ENCODE measurements at regions not wholly inside any gene's neighbourhood (a gene's known extent, or its start where the extent isn't known, plus 50 kb on each side); places are given as distances from the start of the nearest gene placed in this dataset.

DNA sequence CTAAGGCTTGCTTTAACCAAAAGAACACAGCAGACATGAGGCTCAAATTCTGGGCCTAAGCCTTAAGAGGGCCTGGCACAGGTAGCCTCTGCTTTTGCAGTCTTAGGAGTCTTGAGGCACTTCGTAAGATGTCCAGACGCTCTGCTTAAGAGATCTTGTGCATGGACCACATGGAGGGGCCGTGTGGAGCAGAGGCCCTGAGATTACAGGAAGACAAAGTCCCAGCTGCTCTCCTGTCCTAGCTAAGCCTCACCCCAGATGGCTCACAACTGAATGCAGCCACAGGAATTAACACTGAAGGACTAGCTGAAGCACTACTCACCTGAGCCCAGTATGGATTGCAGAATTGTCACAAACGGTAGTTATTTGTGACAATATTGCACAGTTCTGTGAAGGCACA lies 446.0 kb downstream of the PDZRN4 start:
- POLR2A ChIA-PET (ENCODE audit: unreplicated experiment) = no interaction called here
- Histone ChIP-seq H2BK5ac (ENCODE audit: low read depth, low read length, poor library complexity, severe bottlenecking) (no peak overlapping the region), H3K27ac (ENCODE audit: insufficient read depth, low read length) (no peak overlapping the region), H4K8ac (ENCODE audit: low read depth in 2 of 2, low read length in 2 of 2) (no peak overlapping the region), H3K9me1 (ENCODE audit: insufficient read depth, low read length) (no peaks in the 10 kb centered on the region), H3K23ac (ENCODE audit: low read depth, low read length) (no peak overlapping the region), H2AK5ac (ENCODE audit: low read depth, low read length) (no peak overlapping the region), H4K91ac (ENCODE audit: insufficient read depth, low read depth, low read length) (no peak overlapping the region), H3K36me3 (ENCODE audit: control insufficient read depth, insufficient read depth, low read length) (no peaks in the 10 kb centered on the region), H2BK15ac (ENCODE audit: low read depth, low read length) (no peak overlapping the region), H3K18ac (ENCODE audit: low read depth, low read length) (no peak overlapping the region), H3K27me3 (ENCODE audit: control insufficient read depth, insufficient read depth, low read length) (no peaks in the 10 kb centered on the region), H2BK20ac (ENCODE audit: low read depth, low read length) (no peak overlapping the region), H3K14ac (replicated peaks; ENCODE audit: low read depth, low read length) (no peak overlapping the region), H2BK120ac (ENCODE audit: low read depth, low read length) (no peak overlapping the region), H3K9ac (ENCODE audit: low read depth, low read length) (no peak overlapping the region), H3K4me1 (ENCODE audit: control insufficient read depth, insufficient read depth, low read length) (no peaks in the 10 kb centered on the region), H3K9me3 (ENCODE audit: control insufficient read depth, insufficient read depth, low read length) (no peaks in the 10 kb centered on the region), H3K79me1 (ENCODE audit: low read depth in 1 of 2, low read length in 2 of 2) (no peaks in the 10 kb centered on the region), H3K4me2 (ENCODE audit: low read depth, low read length) (no peak overlapping the region), H4K20me1 (ENCODE audit: insufficient read depth, low read length) (no peaks in the 10 kb centered on the region), H3K56ac (ENCODE audit: extremely low read depth, insufficient read depth, low read length) (no peak overlapping the region), H3K4ac (ENCODE audit: low read depth, low read length) (no peak overlapping the region), H4K5ac (ENCODE audit: low read depth, low read length) (no peak overlapping the region), H2AK9ac (replicated peaks; ENCODE audit: low read depth, low read length, poor library complexity) (no peak overlapping the region), H2AFZ (replicated peaks; ENCODE audit: low read length, poor library complexity) (no peak overlapping the region), H3K4me3 (ENCODE audit: insufficient read depth, low read depth, low read length) (no peak overlapping the region)
- WGBS, 2 experiments (ENCODE audit: extremely low coverage in 2 of 2, insufficient read length in 1 of 2) = no CpG with 5 or more reads among the region's 4 CpGs
- ATAC-seq (ENCODE audit: low read depth) = no peak
- in situ Hi-C loops (cut with MboI; ENCODE audit: low sequenced_read_pairs) (no loop called here), dilution Hi-C loops (cut with HindIII; ENCODE audit: low sequenced_read_pairs, unreplicated experiment) (no loop called here), intact Hi-C loops (cut with micrococcal nuclease) (no loop called here)
- no peak for DNase-seq
- TF ChIP-seq CHD1 (IDR thresholded peaks at IDR 0.05; ENCODE audit: low read depth, low read length) = no peak
- TF ChIP-seq, protein P1, sequence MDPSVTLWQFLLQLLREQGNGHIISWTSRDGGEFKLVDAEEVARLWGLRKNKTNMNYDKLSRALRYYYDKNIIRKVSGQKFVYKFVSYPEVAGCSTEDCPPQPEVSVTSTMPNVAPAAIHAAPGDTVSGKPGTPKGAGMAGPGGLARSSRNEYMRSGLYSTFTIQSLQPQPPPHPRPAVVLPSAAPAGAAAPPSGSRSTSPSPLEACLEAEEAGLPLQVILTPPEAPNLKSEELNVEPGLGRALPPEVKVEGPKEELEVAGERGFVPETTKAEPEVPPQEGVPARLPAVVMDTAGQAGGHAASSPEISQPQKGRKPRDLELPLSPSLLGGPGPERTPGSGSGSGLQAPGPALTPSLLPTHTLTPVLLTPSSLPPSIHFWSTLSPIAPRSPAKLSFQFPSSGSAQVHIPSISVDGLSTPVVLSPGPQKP (IDR thresholded peaks at IDR 0.05; ENCODE audit: borderline replicate concordance, low read depth, low read length) = no peak
- TF ChIP-seq CEBPB (IDR thresholded peaks at IDR 0.05; ENCODE audit: low read depth, low read length) = no peak
- TF ChIP-seq SMC3 (IDR thresholded peaks at IDR 0.05; ENCODE audit: low read depth, low read length) = no peak
- TF ChIP-seq, protein P2, sequence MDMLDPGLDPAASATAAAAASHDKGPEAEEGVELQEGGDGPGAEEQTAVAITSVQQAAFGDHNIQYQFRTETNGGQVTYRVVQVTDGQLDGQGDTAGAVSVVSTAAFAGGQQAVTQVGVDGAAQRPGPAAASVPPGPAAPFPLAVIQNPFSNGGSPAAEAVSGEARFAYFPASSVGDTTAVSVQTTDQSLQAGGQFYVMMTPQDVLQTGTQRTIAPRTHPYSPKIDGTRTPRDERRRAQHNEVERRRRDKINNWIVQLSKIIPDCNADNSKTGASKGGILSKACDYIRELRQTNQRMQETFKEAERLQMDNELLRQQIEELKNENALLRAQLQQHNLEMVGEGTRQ (IDR thresholded peaks at IDR 0.05; ENCODE audit: low read depth, low read length) = no peak
- no peak for TF ChIP-seq MAZ (IDR thresholded peaks at IDR 0.05; ENCODE audit: borderline replicate concordance, low read depth, low read length)
- TF ChIP-seq POLR2A (IDR thresholded peaks at IDR 0.05; ENCODE audit: low read depth, low read length) = no peak
- no peak for TF ChIP-seq FOS (IDR thresholded peaks at IDR 0.05; ENCODE audit: low read depth, low read length)
- TF ChIP-seq RCOR1 (IDR thresholded peaks at IDR 0.05; ENCODE audit: insufficient replicate concordance, low read length) = no peak
- TF ChIP-seq BHLHE40 (IDR thresholded peaks at IDR 0.05; ENCODE audit: low read depth, low read length) = no peak
- TF ChIP-seq NFE2L2 (IDR thresholded peaks at IDR 0.05; ENCODE audit: low read depth, low read length) = no peak
- TF ChIP-seq RFX5 (IDR thresholded peaks at IDR 0.05; ENCODE audit: low read depth, low read length) = no peak
- TF ChIP-seq MAFK (IDR thresholded peaks at IDR 0.05; ENCODE audit: low read depth, low read length) = no peak
- BruUV-seq (replicated peaks) = no TSS peak
- CTCF ChIA-PET = no interaction called here

Data from IMR-90 (cell line).